ENCODE measurements at regions not wholly inside any gene's neighbourhood (a gene's known extent, or its start where the extent isn't known, plus 50 kb on each side); places are given as distances from the start of the nearest gene placed in this dataset.

- H3K4me3 ChIP-seq (replicated peaks; ENCODE audit: insufficient read depth, low read length): no peak overlapping the region
- no peak for TF ChIP-seq GABPA (IDR thresholded peaks at IDR 0.05; ENCODE audit: low read depth)
- no peak for TF ChIP-seq POLR2AphosphoS5 (IDR thresholded peaks at IDR 0.05; ENCODE audit: low read depth)
- TF ChIP-seq SPI1 (IDR thresholded peaks at IDR 0.05; ENCODE audit: borderline replicate concordance, low read depth): no peak
- no peak for TF ChIP-seq REST (IDR thresholded peaks at IDR 0.05; ENCODE audit: insufficient replicate concordance, low read depth)
- TF ChIP-seq, protein P1, sequence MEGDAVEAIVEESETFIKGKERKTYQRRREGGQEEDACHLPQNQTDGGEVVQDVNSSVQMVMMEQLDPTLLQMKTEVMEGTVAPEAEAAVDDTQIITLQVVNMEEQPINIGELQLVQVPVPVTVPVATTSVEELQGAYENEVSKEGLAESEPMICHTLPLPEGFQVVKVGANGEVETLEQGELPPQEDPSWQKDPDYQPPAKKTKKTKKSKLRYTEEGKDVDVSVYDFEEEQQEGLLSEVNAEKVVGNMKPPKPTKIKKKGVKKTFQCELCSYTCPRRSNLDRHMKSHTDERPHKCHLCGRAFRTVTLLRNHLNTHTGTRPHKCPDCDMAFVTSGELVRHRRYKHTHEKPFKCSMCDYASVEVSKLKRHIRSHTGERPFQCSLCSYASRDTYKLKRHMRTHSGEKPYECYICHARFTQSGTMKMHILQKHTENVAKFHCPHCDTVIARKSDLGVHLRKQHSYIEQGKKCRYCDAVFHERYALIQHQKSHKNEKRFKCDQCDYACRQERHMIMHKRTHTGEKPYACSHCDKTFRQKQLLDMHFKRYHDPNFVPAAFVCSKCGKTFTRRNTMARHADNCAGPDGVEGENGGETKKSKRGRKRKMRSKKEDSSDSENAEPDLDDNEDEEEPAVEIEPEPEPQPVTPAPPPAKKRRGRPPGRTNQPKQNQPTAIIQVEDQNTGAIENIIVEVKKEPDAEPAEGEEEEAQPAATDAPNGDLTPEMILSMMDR (IDR thresholded peaks at IDR 0.05; ENCODE audit: insufficient read depth, low read length): no peak
Measured at GRCh38 chr10:4159173-4159572, 374.2 kb upstream of the KLF6 start.

DNA sequence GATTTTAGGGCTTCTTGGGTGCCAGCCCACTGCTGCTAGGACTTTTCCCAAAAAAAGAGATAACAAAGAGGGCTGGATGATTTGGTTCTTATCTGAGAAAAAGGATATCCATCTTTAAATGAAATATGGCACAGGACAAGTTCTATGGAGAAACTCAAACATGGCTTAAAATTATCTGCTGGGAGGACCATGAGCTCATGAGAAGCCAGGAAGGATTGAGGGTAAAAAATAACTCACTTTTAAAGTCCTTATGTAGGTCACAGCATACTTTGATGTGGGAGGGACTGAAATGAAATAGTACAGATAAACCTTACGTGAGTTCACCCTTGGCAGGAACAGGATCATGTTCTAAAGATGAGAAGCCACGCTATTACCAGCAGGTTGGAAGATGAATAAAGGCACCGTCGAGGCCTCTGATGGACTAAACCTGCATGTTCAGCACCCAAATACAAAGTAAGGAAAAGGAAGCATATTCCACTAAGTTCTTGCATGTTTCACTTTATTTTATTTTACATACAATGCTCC is 369.2 kb upstream of the KLF6 start:
- TF ChIP-seq GABPA (IDR thresholded peaks at IDR 0.05; ENCODE audit: low read depth) (no peak), POLR2AphosphoS5 (IDR thresholded peaks at IDR 0.05; ENCODE audit: low read depth) (no peak), REST (IDR thresholded peaks at IDR 0.05; ENCODE audit: insufficient replicate concordance, low read depth) (no peak), SPI1 (IDR thresholded peaks at IDR 0.05; ENCODE audit: borderline replicate concordance, low read depth) (no peak)
- TF ChIP-seq, protein P1 (IDR thresholded peaks at IDR 0.05; ENCODE audit: insufficient read depth, low read length): no peak
- no peak for DNase-seq (ENCODE audit: low read depth in 1 of 2, low spot score in 1 of 2)

More at GRCh38 chr10:4159173-4159572, 374.2 kb upstream of the KLF6 start:
- Histone ChIP-seq H3K27ac (replicated peaks) (no peak overlapping the region), H3K27me3 (ENCODE audit: insufficient read depth, poor library complexity, severe bottlenecking) (no peaks in the 10 kb centered on the region)
- DNase-seq (ENCODE audit: low read depth in 1 of 2, low spot score in 1 of 2): no peak

DNA sequence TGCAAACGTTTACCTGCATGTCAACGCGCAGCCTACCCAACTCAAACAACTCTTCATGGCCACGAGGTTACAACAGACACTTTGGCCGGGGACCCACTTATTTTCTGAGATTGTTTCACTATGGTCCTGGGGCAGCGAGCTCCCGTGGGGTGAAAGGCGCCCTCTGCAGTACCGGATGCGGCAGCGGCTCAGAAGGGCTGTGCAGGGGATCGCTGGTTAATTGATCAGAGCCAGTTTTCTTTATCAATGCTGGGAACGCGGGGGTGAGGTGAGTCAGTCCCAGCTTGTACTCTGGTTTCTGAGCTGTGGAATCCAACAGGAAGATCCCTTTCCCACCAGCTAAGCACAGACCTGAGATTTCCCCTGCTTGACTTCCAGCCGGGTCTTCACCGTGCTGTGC is 366.5 kb upstream of the KLF6 start:
- H3K27ac ChIP-seq (replicated peaks): no peak overlapping the region
- no peak for DNase-seq (ENCODE audit: low read depth in 1 of 2, low spot score in 1 of 2)
- TF ChIP-seq GABPA (IDR thresholded peaks at IDR 0.05; ENCODE audit: low read depth) (no peak), POLR2AphosphoS5 (IDR thresholded peaks at IDR 0.05; ENCODE audit: low read depth) (no peak), REST (IDR thresholded peaks at IDR 0.05; ENCODE audit: insufficient replicate concordance, low read depth) (no peak), SPI1 (IDR thresholded peaks at IDR 0.05; ENCODE audit: borderline replicate concordance, low read depth) (no peak)
- TF ChIP-seq, protein P1 (IDR thresholded peaks at IDR 0.05; ENCODE audit: insufficient read depth, low read length): no peak
- no peaks in the 10 kb centered on the region for H3K27me3 ChIP-seq (ENCODE audit: insufficient read depth, poor library complexity, severe bottlenecking)
- no peak overlapping the region for H3K4me3 ChIP-seq (replicated peaks; ENCODE audit: insufficient read depth, low read length)

More for the DNA sequence above, 369.2 kb upstream of the KLF6 start:
- H3K27me3 ChIP-seq (ENCODE audit: insufficient read depth, poor library complexity, severe bottlenecking): no peaks in the 10 kb centered on the region
- H3K4me3 ChIP-seq (replicated peaks; ENCODE audit: insufficient read depth, low read length): no peak overlapping the region
- no peak overlapping the region for H3K27ac ChIP-seq (replicated peaks)
